Activated naive CD4-positive, alpha-beta T cell treated with anti-CD3 and anti-CD28 coated beads, Interleukin-2, amount 50 U/mL, for 16 hours (primary cell): ENCODE measurements at regions not wholly inside any gene's neighbourhood (a gene's known extent, or its start where the extent isn't known, plus 50 kb on each side); places are given as distances from the start of the nearest gene placed in this dataset.

Experiments used
- DNase-seq: peaks from one replicate; pipeline ENCODE4 v3.0.0-alpha.2; 2020

- no peak for DNase-seq
Observed at GRCh38 chr2:122182616-122183355, 427.3 kb downstream of the TSN start.

GRCh38 chr2:122183890-122184289, 428.4 kb downstream of the TSN start:
- DNase-seq: no peak

GRCh38 chr2:122186761-122187222, 431.3 kb downstream of the TSN start:
- DNase-seq: no peak

- DNase-seq: no peak
Observed at GRCh38 chr2:122191331-122191730, 435.9 kb downstream of the TSN start.

GRCh38 chr2:122193622-122194021, 438.2 kb downstream of the TSN start:
- DNase-seq: no peak

- DNase-seq: no peak
Observed at GRCh38 chr2:122194546-122194945, 439.1 kb downstream of the TSN start.

GRCh38 chr2:122203523-122203922, 448.1 kb downstream of the TSN start:
- no peak for DNase-seq

GRCh38 chr2:122205641-122206040, 450.2 kb downstream of the TSN start:
- no peak for DNase-seq

- DNase-seq: no peak
Observed at GRCh38 chr2:122206101-122206500, 450.6 kb downstream of the TSN start.

- no peak for DNase-seq
Observed at GRCh38 chr2:122209377-122209776, 453.9 kb downstream of the TSN start.

GRCh38 chr2:122210065-122210464, 454.6 kb downstream of the TSN start:
- DNase-seq: no peak

- no peak for DNase-seq
Observed at GRCh38 chr2:122210898-122211856, 455.7 kb downstream of the TSN start.

- no peak for DNase-seq
Observed at GRCh38 chr2:122213312-122213711, 457.9 kb downstream of the TSN start.

- DNase-seq: no peak
Observed at GRCh38 chr2:122216071-122216470, 460.6 kb downstream of the TSN start.

- DNase-seq: no peak
Observed at GRCh38 chr2:122216901-122217300, 461.4 kb downstream of the TSN start.

GRCh38 chr2:122218596-122218995, 463.1 kb downstream of the TSN start:
- no peak for DNase-seq

GRCh38 chr2:122219504-122219903, 464.1 kb downstream of the TSN start:
- no peak for DNase-seq

- DNase-seq: no peak
Observed at GRCh38 chr2:122221665-122222064, 466.2 kb downstream of the TSN start.

- DNase-seq: no peak
Observed at GRCh38 chr2:122231296-122231695, 475.8 kb downstream of the TSN start.

- no peak for DNase-seq
Observed at GRCh38 chr2:122233372-122233771, 477.9 kb downstream of the TSN start.

- no peak for DNase-seq
Observed at GRCh38 chr2:122236152-122236874, 480.9 kb downstream of the TSN start.

- no peak for DNase-seq
Observed at GRCh38 chr2:122236925-122237324, 481.5 kb downstream of the TSN start.

- no peak for DNase-seq
Observed at GRCh38 chr2:122237450-122237849, 482.0 kb downstream of the TSN start.
